ENCODE measurements at regions not wholly inside any gene's neighbourhood (a gene's known extent, or its start where the extent isn't known, plus 50 kb on each side); places are given as distances from the start of the nearest gene placed in this dataset.

- TF ChIP-seq EGR1 (IDR thresholded peaks at IDR 0.05) (no peak), RAD21 (IDR thresholded peaks at IDR 0.05; ENCODE audit: low read depth) (no peak), YY1 (IDR thresholded peaks at IDR 0.05; ENCODE audit: low read depth) (no peak), FOXM1 (IDR thresholded peaks at IDR 0.05; ENCODE audit: borderline replicate concordance, low read depth) (no peak), TAF1 (IDR thresholded peaks at IDR 0.05; ENCODE audit: low read depth) (no peak), CREB1 (IDR thresholded peaks at IDR 0.05; ENCODE audit: low read depth) (no peak)
Measured at GRCh38 chr16:51716195-51716594, 565.1 kb upstream of the SALL1 start.

- TF ChIP-seq USF1 (IDR thresholded peaks at IDR 0.05) (no peak), EP300 (IDR thresholded peaks at IDR 0.05; ENCODE audit: borderline replicate concordance) (no peak), RAD21 (IDR thresholded peaks at IDR 0.05; ENCODE audit: low read depth) (no peak), MAX (IDR thresholded peaks at IDR 0.05) (no peak), REST (IDR thresholded peaks at IDR 0.05; ENCODE audit: low read depth) (no peak), TEAD4 (IDR thresholded peaks at IDR 0.05) (no peak), YY1 (IDR thresholded peaks at IDR 0.05; ENCODE audit: low read depth) (no peak), EGR1 (IDR thresholded peaks at IDR 0.05) (no peak)
Measured at GRCh38 chr16:51713502-51713901, 562.4 kb upstream of the SALL1 start.

- TF ChIP-seq EP300 (IDR thresholded peaks at IDR 0.05; ENCODE audit: borderline replicate concordance), result no peak
- TF ChIP-seq REST (IDR thresholded peaks at IDR 0.05; ENCODE audit: low read depth), result no peak
- no peak for TF ChIP-seq TAF1 (IDR thresholded peaks at IDR 0.05; ENCODE audit: low read depth)
- TF ChIP-seq TCF12 (IDR thresholded peaks at IDR 0.05; ENCODE audit: low read depth), result no peak
- TF ChIP-seq CREB1 (IDR thresholded peaks at IDR 0.05; ENCODE audit: low read depth), result no peak
- TF ChIP-seq TEAD4 (IDR thresholded peaks at IDR 0.05), result no peak
- no peak for TF ChIP-seq FOXM1 (IDR thresholded peaks at IDR 0.05; ENCODE audit: borderline replicate concordance, low read depth)
- TF ChIP-seq CEBPB (IDR thresholded peaks at IDR 0.05), result no peak
- no peak for TF ChIP-seq USF1 (IDR thresholded peaks at IDR 0.05)
- TF ChIP-seq NFIC (IDR thresholded peaks at IDR 0.05), result no peak
Measured at GRCh38 chr16:51710905-51711563, 560.0 kb upstream of the SALL1 start.

GRCh38 chr16:51710186-51710585 is 559.1 kb upstream of the SALL1 start:
- no peak for TF ChIP-seq RAD21 (IDR thresholded peaks at IDR 0.05; ENCODE audit: low read depth)
- no peak for TF ChIP-seq YY1 (IDR thresholded peaks at IDR 0.05; ENCODE audit: low read depth)
- no peak for TF ChIP-seq ZBTB7A (IDR thresholded peaks at IDR 0.05; ENCODE audit: low read depth)
- TF ChIP-seq CREB1 (IDR thresholded peaks at IDR 0.05; ENCODE audit: low read depth), result no peak
- no peak for TF ChIP-seq MAX (IDR thresholded peaks at IDR 0.05)
- no peak for TF ChIP-seq EGR1 (IDR thresholded peaks at IDR 0.05)
- TF ChIP-seq NFIC (IDR thresholded peaks at IDR 0.05), result no peak
- no peak for TF ChIP-seq TEAD4 (IDR thresholded peaks at IDR 0.05)
- no peak for TF ChIP-seq TCF12 (IDR thresholded peaks at IDR 0.05; ENCODE audit: low read depth)
- TF ChIP-seq FOXM1 (IDR thresholded peaks at IDR 0.05; ENCODE audit: borderline replicate concordance, low read depth), result no peak
- no peak for TF ChIP-seq USF1 (IDR thresholded peaks at IDR 0.05)
- no peak for TF ChIP-seq TAF1 (IDR thresholded peaks at IDR 0.05; ENCODE audit: low read depth)
- TF ChIP-seq EP300 (IDR thresholded peaks at IDR 0.05; ENCODE audit: borderline replicate concordance), result no peak
- no peak for TF ChIP-seq REST (IDR thresholded peaks at IDR 0.05; ENCODE audit: low read depth)
